Mucosa of rectum (tissue), 2 donors: ENCODE measurements at regions not wholly inside any gene's neighbourhood (a gene's known extent, or its start where the extent isn't known, plus 50 kb on each side); places are given as distances from the start of the nearest gene placed in this dataset.

Experiments
- H3K27ac ChIP-seq, 2 donors: one replicate each; pipeline ENCODE4 v1.7.0; 2013; ENCODE audit warnings: inconsistent platforms in 2 of 2, low read depth in 2 of 2, low read length in 2 of 2
- H3K27me3 ChIP-seq, 2 donors: one replicate each; pipeline ENCODE4 v1.7.0; 2013; ENCODE audit warnings: low read length in 2 of 2; ENCODE audit not compliant: control insufficient read depth in 2 of 2, insufficient read depth in 2 of 2
- H3K36me3 ChIP-seq, 2 donors: one replicate each; pipeline ENCODE4 v1.7.0; 2013; ENCODE audit warnings: low read length in 2 of 2; ENCODE audit not compliant: control insufficient read depth in 2 of 2, insufficient read depth in 2 of 2
- H3K4me1 ChIP-seq, 2 donors: one replicate each; pipeline ENCODE4 v1.7.0; 2013; ENCODE audit warnings: low read length in 2 of 2, mild to moderate bottlenecking in 1 of 2; ENCODE audit not compliant: control insufficient read depth in 2 of 2, insufficient read depth in 2 of 2
- H3K4me3 ChIP-seq, 2 donors: one replicate each; pipeline ENCODE4 v1.7.0; 2013; ENCODE audit warnings: low read length in 2 of 2
- H3K9ac ChIP-seq, 2 donors: one replicate each; pipeline ENCODE4 v1.7.0; 2013; ENCODE audit warnings: low read length in 2 of 2, low read depth in 1 of 2, mild to moderate bottlenecking in 1 of 2
- H3K9me3 ChIP-seq, 2 donors: one replicate each; pipeline ENCODE4 v1.7.0; 2013; ENCODE audit warnings: low read length in 2 of 2; ENCODE audit not compliant: control insufficient read depth in 2 of 2
- donor health status: healthy.
- donor health status: Normal muscosa, but diverticular disease.

DNA sequence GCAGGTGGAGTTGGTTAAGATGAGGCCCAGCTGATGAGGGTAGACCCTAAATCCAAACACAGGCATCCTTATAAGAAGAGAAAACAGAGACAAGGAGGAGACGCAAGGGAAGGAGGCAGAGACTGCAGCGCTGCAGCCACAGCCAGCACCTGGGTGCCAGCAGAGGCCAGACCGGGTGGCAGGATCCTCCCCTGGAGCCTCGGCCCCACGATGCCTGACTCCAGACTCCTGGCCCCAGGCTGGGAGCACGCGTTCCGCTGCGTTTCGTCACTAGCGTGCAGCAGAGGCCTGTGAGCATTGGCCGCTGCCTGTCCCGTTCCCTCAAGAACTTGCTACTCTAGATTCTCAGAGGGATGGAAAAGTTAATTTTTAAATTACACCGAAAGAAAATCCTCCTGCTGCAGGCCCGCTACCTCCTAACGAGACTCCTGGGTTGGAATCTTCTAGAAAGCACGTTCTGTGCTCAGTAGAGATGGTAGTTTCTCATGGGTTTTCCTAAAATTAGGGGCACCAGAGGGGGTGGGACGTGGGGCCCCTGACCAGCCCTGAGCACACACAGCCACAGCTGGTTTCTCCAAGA, 57.7 kb upstream of the FBRSL1 start:
- Histone ChIP-seq H3K4me1 (peaks cover 19 to 27% of the 10 kb centered on the region in 2 donors), H3K4me3 (no peak overlapping the region), H3K9me3 (no peaks in the 10 kb centered on the region), H3K27me3 (peaks cover 9 to 11% of the 10 kb centered on the region in 2 donors), H3K27ac (no peak overlapping the region), H3K9ac (no peak overlapping the region), H3K36me3 (no peaks in the 10 kb centered on the region)

DNA sequence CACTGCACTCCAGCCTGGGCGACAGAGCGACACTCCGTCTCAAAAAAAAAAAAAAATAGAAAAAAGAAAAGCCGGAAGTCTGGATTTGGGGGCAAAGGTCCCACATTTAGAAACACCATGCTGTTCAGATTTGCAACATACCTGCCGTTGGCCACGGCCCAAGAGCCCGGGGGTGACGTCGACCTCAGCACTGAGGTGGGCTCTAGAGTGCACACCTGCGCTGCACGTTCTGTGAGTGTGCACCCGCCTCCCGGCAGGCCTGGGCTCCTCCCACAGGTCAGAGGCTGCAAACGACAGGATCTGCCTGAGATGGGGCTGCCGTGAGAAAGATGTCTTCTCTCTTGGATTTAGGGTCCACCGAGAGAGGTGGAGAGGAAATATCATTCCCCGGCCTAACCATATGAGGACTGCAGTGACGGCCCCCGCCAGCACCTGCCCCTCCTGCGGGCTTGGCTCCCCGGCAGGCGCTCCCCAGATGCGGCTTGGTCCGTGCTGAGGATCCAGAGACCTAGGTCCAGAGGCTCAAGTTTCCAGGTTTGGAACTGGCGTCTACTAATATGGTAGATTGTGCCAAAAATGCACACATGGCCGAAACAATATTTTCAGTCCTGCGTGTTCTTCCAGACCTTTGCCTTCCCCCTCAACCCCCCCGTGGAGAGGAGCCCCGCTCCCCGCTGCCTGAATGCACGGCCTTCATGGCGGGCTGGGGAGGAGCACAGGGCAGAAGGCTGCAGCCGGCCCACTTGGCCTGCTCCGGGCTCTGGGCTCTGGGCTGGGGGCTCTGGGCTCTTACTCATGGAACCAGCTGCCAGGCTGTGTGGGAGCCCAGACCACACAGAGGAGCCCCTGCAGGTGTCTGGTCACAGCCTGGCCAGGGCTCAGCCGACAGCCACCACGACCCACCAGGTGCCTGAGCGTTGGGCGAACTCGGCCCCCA, 58.8 kb upstream of the FBRSL1 start:
- H3K27me3 ChIP-seq = peaks cover 7 to 8% of the 10 kb centered on the region in 2 donors
- peak overlapping the region in 1 of 2 donors; percentile 26 for H3K4me3 ChIP-seq
- H3K27ac ChIP-seq = no peak overlapping the region
- no peaks in the 10 kb centered on the region for H3K9me3 ChIP-seq
- H3K4me1 ChIP-seq = peaks cover 19 to 31% of the 10 kb centered on the region in 2 donors
- H3K9ac ChIP-seq = peak overlapping the region in 1 of 2 donors; percentile 29
- no peaks in the 10 kb centered on the region for H3K36me3 ChIP-seq

DNA sequence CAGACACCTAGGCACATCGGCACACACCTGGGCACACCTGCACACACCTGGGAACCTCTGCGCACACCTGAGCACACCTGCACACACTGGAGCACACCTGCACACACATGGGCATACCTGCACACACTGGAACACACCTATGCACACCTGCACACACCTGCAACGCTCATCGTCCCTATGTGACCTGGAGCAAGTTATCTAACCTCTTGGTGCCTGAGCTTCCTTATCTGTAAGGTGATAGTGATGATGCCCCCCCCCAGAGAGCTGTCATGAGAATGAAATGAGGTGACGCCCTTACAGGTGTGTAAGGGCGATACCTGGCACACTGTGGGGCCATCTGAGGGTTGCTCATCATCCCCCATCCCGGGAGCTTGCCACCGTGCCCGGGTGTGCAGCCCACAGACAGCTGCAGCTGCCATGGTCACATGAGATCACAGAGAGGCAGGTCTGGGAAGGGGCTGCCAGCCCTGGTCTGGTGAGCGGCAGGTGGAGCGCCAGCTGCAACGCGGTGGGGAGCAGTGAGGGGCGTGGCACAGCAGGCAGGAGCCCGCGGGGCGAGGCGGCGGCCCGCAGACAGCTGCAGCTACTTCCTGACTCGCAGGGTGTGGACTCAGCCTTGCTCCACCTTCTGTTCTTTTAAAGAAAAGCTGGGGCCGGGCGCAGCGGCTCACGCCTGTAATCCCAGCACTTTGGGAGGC, 59.9 kb upstream of the FBRSL1 start:
- Histone ChIP-seq H3K4me3 (peak overlapping the region in 1 of 2 donors; percentile 19), H3K9ac (peak overlapping the region in 1 of 2 donors; percentile 58), H3K27ac (peak overlapping the region; percentile 31 to 52), H3K4me1 (peaks cover 19 to 31% of the 10 kb centered on the region in 2 donors), H3K27me3 (peaks cover 10 to 12% of the 10 kb centered on the region in 2 donors), H3K9me3 (no peaks in the 10 kb centered on the region), H3K36me3 (no peaks in the 10 kb centered on the region)

DNA sequence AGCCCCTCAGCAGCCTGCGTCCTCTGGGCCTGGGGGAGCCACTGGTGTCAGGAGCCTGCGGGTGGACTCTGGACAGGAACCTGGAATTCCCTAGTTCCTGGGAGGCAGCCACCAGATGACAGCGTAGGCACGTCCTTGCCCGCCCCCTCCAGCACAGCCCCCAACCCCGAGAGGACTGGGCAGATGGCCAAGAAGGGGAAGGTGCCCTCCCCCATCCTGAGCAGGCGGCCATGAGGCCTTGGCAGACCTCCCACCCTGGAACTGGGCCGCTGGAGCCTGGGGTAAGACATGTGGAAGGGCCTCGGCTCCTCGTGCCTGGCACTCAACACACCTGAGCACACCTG, 60.4 kb upstream of the FBRSL1 start:
- Histone ChIP-seq H3K9me3 (no peaks in the 10 kb centered on the region), H3K27me3 (peaks cover 10 to 18% of the 10 kb centered on the region in 2 donors), H3K4me3 (peak overlapping the region in 1 of 2 donors; percentile 19), H3K36me3 (no peaks in the 10 kb centered on the region), H3K4me1 (peaks cover 19 to 31% of the 10 kb centered on the region in 2 donors), H3K9ac (no peak overlapping the region), H3K27ac (peak overlapping the region; percentile 31 to 52)

DNA sequence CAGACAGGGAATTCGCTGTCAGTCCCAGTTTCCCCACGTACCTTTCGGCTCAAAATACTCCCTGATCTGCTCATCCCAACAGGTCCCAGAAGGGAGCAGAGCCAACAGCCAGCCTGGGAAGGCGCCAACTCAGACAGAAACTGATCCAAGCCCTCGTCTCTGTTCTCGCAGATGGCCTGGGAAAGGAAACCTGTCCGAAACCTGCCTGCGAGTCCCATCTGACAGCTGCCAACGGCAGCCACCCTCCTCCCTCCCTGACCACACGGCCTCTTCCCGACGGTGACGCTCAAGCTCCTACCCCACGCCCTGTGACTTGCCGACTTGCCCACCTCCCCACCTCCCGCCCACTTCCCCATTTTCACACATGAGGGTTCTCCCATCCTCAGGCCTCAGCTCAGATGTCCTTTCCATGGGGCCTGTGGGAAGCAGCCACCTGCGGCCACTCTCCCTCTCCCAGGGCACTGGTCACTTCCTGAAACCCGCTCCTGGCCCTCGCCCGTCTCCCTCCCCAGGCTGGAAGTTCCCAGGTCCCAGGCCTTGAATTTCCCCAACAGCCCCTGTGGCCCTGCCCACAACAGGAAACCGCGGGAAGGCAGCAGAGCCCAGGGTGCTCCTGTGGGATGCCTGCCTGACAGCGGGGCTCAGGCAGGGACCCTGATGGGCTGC, 60.9 kb upstream of the FBRSL1 start:
- no peaks in the 10 kb centered on the region for H3K36me3 ChIP-seq
- peaks cover 10 to 22% of the 10 kb centered on the region in 2 donors for H3K27me3 ChIP-seq
- H3K4me3 ChIP-seq = no peak overlapping the region
- peaks cover 19 to 31% of the 10 kb centered on the region in 2 donors for H3K4me1 ChIP-seq
- H3K9ac ChIP-seq = no peak overlapping the region
- no peaks in the 10 kb centered on the region for H3K9me3 ChIP-seq
- H3K27ac ChIP-seq = peak overlapping the region; percentile 2 to 16

DNA sequence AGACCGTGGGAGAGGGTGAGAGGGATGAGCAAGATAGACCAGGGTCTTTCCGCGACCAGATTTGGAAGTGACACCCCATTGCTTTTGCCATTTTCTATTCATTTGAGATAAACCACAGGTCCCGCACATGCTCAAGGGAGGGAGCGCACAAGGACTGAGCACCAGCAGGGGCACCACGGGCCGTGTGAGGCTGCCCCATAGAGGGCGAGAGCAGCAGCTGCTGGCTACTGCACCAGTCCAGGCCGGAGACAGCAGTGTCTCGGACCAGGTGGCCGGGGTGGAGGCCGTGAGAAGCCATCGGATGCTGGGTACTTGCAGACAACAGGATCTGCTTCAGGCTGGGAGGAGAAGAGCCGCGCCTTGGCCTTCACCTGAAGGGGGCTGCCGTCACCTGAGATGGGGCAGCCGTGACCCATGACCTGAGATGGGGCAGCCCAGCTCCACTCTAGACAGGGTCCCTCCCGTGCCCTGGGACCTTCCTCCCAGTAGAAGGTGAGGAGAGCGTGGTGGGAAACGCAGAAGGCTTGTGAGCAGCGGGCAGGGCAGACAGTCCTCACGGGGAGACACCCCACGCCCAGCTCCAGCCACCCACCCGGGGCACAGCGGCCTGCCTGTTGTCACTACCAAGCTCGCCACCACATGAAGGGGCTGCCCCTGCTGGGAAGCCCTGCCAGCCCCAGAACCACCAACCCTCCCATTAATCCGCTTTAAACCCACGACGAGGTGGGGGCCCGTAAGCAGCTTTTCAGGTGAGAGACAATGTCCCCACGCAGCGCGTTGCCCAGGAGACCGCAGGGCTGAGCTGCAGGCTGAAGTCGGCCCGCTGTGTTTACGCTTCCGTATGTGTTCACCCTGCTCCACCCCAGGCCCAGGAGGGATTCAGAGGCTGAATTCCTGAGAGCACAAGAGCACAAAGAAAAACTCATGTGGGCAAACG, 61.7 kb upstream of the FBRSL1 start:
- no peak overlapping the region for H3K4me3 ChIP-seq
- H3K9ac ChIP-seq = no peak overlapping the region
- no peaks in the 10 kb centered on the region for H3K36me3 ChIP-seq
- H3K27me3 ChIP-seq = peaks cover 13 to 18% of the 10 kb centered on the region in 2 donors
- peaks cover 19 to 28% of the 10 kb centered on the region in 2 donors for H3K4me1 ChIP-seq
- H3K9me3 ChIP-seq = no peaks in the 10 kb centered on the region
- peak overlapping the region in 1 of 2 donors; percentile 16 for H3K27ac ChIP-seq

DNA sequence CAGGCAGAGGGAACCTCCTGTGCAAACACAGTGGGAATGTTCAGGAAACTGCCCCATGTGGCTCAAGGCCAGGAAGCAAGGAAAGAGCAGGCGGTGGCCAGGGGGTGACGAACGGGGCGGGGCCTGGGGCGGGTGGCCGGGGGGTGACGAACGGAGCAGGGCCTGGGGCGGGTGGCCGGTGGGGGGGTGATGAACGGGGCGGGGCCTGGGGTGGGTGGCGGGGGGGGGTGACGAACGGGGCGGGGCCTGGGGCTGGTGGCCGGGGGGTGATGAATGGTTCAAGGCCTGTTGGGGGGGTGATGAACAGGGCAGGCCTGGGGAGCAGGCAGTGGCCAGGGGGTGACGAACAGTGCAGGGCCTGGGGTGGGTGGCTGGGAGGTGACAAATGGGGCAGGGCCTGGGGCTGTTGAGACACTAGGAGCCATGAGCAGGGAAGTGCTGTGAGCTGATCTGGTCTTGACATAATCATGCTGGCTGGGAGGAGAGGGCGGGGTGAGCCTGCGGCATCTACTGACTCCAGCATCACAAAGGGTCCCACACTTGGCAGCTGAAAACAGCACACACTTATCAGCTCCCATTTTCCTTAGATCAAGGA, 62.7 kb upstream of the FBRSL1 start:
- Histone ChIP-seq H3K27me3 (peaks cover 13 to 21% of the 10 kb centered on the region in 2 donors), H3K4me1 (peaks cover 19 to 28% of the 10 kb centered on the region in 2 donors), H3K9me3 (no peaks in the 10 kb centered on the region), H3K9ac (no peak overlapping the region), H3K36me3 (no peaks in the 10 kb centered on the region), H3K27ac (no peak overlapping the region), H3K4me3 (no peak overlapping the region)

DNA sequence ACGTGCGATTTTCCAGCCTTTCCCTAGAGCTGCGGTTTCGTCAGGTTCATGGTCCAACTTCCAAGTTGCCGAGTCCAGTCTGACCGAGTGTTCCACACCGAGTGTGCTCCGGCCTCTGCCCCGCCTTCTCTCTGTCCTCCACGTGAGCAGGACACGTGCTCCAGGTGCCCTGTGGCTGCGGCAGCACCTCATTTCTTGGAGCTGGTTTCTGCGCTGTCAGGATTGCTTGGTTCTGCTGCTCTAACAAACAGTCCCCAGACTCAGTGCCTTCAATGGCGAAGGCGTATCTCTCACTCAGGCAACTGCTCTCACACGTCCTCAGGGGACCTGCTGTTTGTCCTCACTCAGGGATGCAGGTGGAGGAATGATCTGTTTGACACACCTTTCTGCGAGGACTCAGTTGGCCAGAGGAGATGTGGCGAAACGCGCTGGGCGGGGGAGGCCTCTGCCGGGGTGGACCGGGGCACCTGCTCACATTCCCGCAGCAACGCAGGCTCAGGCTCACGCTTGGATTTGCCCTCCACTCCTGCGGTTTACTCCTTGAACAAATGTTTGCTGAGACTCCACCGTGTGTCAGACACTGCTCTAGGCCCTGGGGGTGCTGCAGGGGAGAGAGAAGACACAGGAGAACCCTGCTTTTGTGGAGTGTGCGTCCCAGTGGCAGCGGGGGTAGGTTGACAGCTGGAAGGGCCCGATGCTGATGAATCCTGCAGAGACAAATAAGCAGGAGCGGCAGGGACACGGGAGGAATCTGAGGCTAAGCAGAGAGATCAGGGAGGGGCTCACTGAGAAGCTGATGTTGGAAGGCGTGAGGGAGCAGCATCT, 63.4 kb upstream of the FBRSL1 start:
- no peaks in the 10 kb centered on the region for H3K9me3 ChIP-seq
- peaks cover 19 to 28% of the 10 kb centered on the region in 2 donors for H3K4me1 ChIP-seq
- H3K27me3 ChIP-seq = peaks cover 13 to 26% of the 10 kb centered on the region in 2 donors
- no peak overlapping the region for H3K4me3 ChIP-seq
- H3K36me3 ChIP-seq = no peaks in the 10 kb centered on the region
- H3K9ac ChIP-seq = no peak overlapping the region
- H3K27ac ChIP-seq = no peak overlapping the region
